HG02798 (cell line): ENCODE measurements at regions not wholly inside any gene's neighbourhood (a gene's known extent, or its start where the extent isn't known, plus 50 kb on each side); places are given as distances from the start of the nearest gene placed in this dataset.

ENCODE experiments used
- ATAC-seq: cut with Tn5 transposase; IDR thresholded peaks from one replicate; pipeline ENCODE4 v1.9.1; 2021; ENCODE audit warnings: mild to moderate bottlenecking; ENCODE audit not compliant: unreplicated experiment, poor library complexity

DNA sequence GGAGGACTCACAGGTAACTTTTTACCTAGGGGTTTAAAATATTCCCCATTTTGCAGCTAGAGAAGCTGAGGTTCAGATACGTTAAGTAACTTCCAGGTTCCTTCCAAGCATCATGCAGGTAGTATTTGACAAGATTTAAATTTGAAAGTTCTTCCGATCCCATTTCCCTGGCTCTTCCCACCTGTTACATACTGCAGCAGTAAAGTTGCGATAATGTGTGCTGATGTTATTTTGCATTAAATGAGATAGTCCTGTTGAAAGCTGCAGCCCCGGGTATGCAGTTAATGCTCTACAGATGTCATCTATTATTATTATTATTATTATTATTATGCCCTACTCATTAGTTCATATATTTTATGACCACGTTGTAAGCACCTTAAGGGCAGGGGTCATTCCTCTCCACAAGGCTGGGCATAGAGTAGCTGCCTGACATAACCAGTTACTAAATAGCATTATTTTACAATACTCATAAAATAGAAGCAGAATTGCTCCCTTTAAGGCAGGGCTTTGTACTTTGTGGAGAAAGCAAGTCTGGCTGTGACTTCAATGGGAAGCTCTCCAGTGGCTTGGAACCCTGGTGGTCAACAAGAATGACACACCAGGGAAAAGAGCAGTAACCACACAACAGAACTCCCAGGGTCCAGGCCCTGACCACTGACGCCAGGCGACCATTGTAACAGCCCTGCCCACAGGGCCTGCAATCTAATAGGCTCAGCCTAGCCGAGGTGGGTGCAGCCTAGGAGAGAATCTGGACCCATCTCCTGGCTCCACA lies 90.8 kb upstream of the CALM2 start:
- ATAC-seq = no peak

GRCh38 chr2:47265751-47266231 lies 89.5 kb upstream of the CALM2 start:
- ATAC-seq = no peak

DNA sequence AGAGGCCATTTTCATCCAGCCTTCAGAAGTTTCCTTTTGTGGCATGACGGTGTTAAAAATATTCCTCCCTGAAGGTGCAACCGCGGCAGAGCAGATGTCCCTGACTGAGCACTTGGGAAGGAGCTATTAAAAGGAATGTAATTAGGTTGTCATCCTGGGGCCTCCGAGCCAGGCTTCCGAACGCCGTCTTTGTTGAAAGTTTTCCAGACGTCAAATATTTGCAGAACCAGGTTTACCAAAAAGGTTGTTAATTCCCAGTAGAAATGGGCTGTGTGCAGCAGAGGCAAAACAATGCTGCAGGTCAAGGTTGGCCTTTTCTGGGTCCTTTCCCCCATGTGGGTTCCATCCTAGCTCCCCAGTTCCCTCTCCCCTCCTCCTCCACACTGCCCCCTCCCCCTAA lies 88.8 kb upstream of the CALM2 start:
- no peak for ATAC-seq

- ATAC-seq = no peak
Observed at GRCh38 chr2:47264686-47265085, 88.4 kb upstream of the CALM2 start.

- ATAC-seq = no peak
Observed at GRCh38 chr2:47264143-47264542, 87.8 kb upstream of the CALM2 start.

DNA sequence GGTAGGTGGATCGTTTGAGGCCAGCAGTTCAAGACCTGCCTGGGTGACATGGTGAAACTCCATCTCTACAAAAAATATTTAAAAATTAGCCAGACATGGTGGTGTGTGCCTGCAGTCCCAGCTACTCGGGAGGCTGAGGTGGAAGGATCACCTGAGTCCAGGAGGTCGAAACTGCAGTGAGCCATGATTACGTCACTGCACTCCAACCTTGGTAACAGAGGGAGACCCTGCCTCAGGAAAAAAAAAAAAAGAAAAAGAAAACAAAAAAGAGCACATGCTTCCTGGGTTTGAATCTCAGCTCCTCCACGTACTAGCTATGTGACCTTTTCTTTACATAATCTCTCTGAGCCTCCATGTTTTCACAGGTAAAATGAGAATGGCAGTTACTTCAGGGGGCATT lies 86.3 kb upstream of the CALM2 start:
- no peak for ATAC-seq

- no peak for ATAC-seq
Observed at GRCh38 chr2:47260971-47261370, 84.7 kb upstream of the CALM2 start.

GRCh38 chr2:47259829-47260228 lies 83.5 kb upstream of the CALM2 start:
- ATAC-seq = no peak

DNA sequence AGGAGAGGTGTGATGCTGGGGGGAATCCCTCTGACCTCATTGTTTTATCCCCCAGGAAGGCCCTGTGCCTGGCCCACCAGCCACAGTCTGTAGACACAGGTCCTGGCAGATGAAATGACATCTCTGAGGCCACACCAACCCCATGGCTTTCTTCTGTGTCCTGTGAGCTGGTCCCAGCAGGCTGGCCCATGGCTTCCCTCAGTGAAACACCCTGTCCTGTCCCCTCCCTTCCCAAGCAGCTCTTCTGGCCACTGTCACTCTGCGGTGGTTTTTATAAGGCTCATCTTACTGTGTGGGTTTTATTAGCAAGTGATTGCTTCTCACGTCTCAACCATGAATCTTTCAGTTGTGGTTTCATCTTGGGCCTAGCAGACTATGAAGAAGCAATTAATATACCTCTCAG lies 81.6 kb upstream of the CALM2 start:
- ATAC-seq = peak; percentile 52

GRCh38 chr2:47256416-47257087 lies 80.2 kb upstream of the CALM2 start:
- ATAC-seq = no peak

GRCh38 chr2:47255794-47256193 lies 79.5 kb upstream of the CALM2 start:
- no peak for ATAC-seq

DNA sequence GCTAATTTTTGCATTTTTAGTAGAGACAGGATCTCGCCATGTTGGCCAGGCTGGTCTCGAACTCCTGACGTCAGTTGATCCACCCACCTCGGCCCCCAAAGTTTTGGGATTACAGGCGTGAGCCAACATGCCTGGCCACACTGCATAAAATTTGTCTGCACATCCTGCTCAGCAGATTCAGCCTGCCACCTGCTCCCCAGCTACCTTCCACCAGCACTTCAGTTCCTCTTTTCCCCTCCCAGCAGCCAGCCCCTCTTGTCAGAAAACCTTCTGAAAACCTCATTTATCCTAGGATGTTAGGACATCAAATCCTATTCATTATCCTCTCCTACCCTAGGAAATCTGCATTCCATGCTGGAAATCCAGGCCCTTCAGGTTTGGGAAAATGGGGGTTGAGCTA lies 78.2 kb upstream of the CALM2 start:
- no peak for ATAC-seq

DNA sequence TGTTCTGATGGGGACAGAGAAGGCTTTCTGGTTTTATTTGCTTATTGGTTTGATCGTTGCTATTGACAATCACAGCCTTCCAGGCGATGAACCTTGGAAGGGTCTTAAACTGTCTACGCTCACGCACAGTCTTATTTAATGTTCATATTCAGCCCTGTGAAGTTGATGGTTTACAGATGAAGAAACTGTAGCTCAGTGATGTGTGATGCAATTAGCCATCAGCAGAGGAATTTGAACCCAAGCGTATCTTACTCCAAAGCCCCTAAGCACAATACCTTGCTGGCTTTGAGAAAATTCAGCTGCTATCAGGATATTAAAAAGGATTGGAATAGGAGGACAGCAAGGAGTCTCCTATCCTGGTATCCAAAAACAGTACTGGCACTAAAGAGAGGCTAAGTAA lies 77.1 kb upstream of the CALM2 start:
- no peak for ATAC-seq

DNA sequence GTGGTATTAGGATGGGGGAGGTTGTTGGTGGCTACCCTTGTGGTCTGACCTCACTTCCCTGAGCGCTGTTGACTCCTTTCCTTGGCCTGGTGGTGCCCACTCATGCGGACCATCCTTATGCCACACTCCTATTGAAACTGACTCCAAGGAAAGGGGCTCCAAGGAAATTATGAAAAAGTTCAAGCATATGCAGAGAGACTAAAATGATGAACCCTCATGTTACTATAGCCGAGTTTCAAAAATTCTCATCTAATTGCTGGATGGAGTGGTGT lies 75.0 kb upstream of the CALM2 start:
- ATAC-seq = no peak

GRCh38 chr2:47250586-47251403 lies 74.5 kb upstream of the CALM2 start:
- no peak for ATAC-seq

DNA sequence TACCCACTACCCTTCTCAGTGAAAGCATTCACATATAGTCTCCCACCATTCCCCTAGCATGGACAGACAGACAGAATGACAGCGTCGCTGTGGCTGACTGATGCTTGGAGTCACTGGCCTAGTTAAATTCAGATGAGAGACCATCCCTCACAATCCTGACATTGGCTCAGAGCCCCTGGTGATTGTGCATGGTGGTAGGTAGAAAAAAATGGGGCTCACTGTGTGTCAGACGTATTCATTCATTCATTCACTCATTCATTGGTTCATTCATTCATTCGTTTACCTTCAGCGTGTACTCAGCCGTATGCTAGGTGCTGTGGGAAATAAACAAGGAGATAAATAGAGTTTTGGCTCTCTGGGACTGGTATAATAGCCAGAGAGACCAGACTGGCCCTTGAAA lies 73.6 kb upstream of the CALM2 start:
- ATAC-seq = no peak

DNA sequence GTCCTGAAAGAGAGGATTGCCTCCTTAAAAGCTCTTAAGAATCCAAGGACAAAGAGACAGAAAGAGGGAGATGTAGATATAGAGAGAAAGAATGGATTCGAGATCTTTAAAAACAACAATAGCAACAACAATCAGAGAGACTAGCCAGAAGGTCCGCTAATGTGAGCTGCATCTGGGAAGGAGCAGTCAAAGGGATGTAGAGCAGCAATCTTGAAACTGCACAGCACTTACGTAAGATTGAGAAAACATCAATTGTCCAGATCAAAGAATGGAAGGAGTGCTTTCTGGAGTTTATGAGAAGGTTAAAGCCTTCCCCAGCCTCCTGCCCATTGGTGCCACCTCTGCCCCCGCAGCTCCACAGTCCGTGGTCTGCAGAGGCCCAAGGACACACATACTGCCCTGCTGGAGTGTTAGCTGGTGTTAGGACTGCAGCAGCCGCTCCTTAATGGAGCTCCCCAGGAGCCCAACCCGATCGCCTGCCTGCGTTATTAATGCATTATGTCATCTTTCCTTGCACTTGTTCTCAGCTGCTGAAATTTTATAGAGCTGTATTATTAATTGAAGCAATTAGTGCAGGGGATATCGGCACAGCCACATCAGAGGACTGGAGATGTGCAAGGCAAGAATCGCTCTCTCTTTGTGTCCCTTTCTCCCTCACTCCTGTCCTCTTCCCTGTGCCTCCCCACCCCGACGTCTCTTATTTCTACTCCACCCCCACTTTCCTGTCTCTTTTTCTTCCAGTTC lies 73.0 kb upstream of the CALM2 start:
- ATAC-seq = no peak

DNA sequence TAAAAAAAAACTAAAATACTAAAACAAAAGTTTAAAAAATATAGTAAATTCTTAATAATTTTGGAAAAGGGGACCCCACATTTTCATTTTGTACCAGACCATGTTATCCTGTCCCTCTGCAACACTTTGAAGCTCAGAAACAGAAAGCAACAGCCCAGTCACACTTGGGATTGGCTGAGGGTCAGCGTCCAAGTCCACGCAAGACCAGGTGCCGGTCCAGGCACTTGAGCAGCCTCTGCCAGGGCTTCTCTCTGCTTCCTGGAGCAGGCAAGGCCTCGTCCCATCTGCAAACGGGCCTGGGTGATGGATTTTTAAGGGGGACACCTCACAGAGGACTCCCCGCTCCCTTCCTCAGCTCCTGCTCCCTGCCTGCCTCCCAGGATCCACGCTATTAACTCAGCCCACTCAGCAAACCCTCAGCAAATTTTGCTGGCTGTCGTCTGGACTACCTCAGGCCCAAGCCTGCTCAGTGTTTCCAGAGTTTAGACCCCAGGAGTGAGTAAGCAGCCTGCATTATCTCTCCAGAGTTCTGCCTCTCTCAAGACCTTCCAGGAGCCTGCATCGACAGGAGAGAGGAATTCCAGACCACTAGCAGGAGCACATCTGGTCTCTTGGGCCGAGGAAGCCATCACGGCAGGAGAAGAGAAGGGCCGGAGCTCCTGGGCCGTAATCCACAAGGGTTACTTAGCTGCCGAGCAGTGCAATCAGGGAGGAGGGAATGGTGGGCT lies 67.4 kb upstream of the CALM2 start:
- ATAC-seq = no peak

GRCh38 chr2:47241715-47242114 lies 65.4 kb upstream of the CALM2 start:
- ATAC-seq = no peak
